PFSK-1 (cell line): ENCODE measurements at regions not wholly inside any gene's neighbourhood (a gene's known extent, or its start where the extent isn't known, plus 50 kb on each side); places are given as distances from the start of the nearest gene placed in this dataset.

Experiments
- FOXP2 ChIP-seq: optimal IDR thresholded peaks from 2 replicates; pipeline ENCODE3; 2011; ENCODE audit warnings: borderline replicate concordance, control low read depth, inconsistent platforms; ENCODE audit not compliant: insufficient read depth; ENCODE audit errors: extremely low read length, extremely low read depth
- POLR2AphosphoS5 ChIP-seq: IDR thresholded peaks from 2 replicates; pipeline ENCODE4 v1.6.1; 2012; ENCODE audit warnings: low read depth, mild to moderate bottlenecking, control low read depth, low read length, moderate library complexity
- REST ChIP-seq, 2 experiments: IDR thresholded peaks; 2 replicates each; pipeline versions ENCODE4 v1.6.1 to v1.8.0; 2011 to 2012; ENCODE audit warnings: low read depth in 2 of 2, low read length in 2 of 2, control low read depth in 1 of 2, inconsistent platforms in 1 of 2, mild to moderate bottlenecking in 1 of 2, moderate library complexity in 1 of 2; ENCODE audit not compliant: insufficient read depth in 1 of 2
- SIN3A ChIP-seq: IDR thresholded peaks from 2 replicates; pipeline ENCODE4 v1.6.1; 2012; ENCODE audit warnings: mild to moderate bottlenecking, low read length, moderate library complexity, borderline replicate concordance; ENCODE audit not compliant: insufficient read depth
- TAF1 ChIP-seq: IDR thresholded peaks from 2 replicates; pipeline ENCODE4 v1.6.1; 2012; ENCODE audit warnings: low read length, control low read depth, borderline replicate concordance; ENCODE audit not compliant: insufficient read depth

GRCh38 chr5:5593391-5593790 lies 170.9 kb downstream of the ICE1 start:
- TF ChIP-seq SIN3A (no peak), FOXP2 (no peak), POLR2AphosphoS5 (no peak), REST (IDR thresholded peaks at IDR 0.05; ENCODE audit: insufficient read depth in 1 of 2, low read depth in 2 of 2, low read length in 2 of 2) (no peak), TAF1 (no peak)

GRCh38 chr5:5592541-5592940 lies 170.1 kb downstream of the ICE1 start:
- TF ChIP-seq FOXP2, result no peak
- TF ChIP-seq TAF1, result no peak
- no peak for TF ChIP-seq REST (IDR thresholded peaks at IDR 0.05; ENCODE audit: insufficient read depth in 1 of 2, low read depth in 2 of 2, low read length in 2 of 2)
- TF ChIP-seq POLR2AphosphoS5, result no peak
- TF ChIP-seq SIN3A, result no peak

- TF ChIP-seq SIN3A (no peak), REST (IDR thresholded peaks at IDR 0.05; ENCODE audit: insufficient read depth in 1 of 2, low read depth in 2 of 2, low read length in 2 of 2) (no peak), TAF1 (no peak), POLR2AphosphoS5 (no peak), FOXP2 (no peak)
Measured at GRCh38 chr5:5591567-5591966, 169.1 kb downstream of the ICE1 start.

GRCh38 chr5:5589857-5590256 lies 167.4 kb downstream of the ICE1 start:
- TF ChIP-seq REST (IDR thresholded peaks at IDR 0.05; ENCODE audit: insufficient read depth in 1 of 2, low read depth in 2 of 2, low read length in 2 of 2), result no peak
- no peak for TF ChIP-seq POLR2AphosphoS5
- no peak for TF ChIP-seq FOXP2
- TF ChIP-seq SIN3A, result no peak
- no peak for TF ChIP-seq TAF1
